DOHH2 (cell line): ENCODE measurements at regions not wholly inside any gene's neighbourhood (a gene's known extent, or its start where the extent isn't known, plus 50 kb on each side); places are given as distances from the start of the nearest gene placed in this dataset.

Experiments used
- H3F3A ChIP-seq: fragments of 200-600 bp; sonication (generic), shearing (Covaris generic); 2 replicates; pipeline ENCODE4 v1.6.0; 2016; ENCODE audit warnings: antibody characterized with exemption, mild to moderate bottlenecking; ENCODE audit not compliant: control insufficient read depth, insufficient read depth
- H3K27ac ChIP-seq: fragments of 200-600 bp; sonication (generic); 2 replicates; pipeline ENCODE4 v1.5.1; 2014; ENCODE audit warnings: low read depth, mild to moderate bottlenecking, low read length, moderate library complexity
- H3K27me3 ChIP-seq: fragments of 200-600 bp; sonication (generic); 2 replicates; pipeline ENCODE4 v1.6.1; 2014; ENCODE audit warnings: mild to moderate bottlenecking, low read length, mixed read lengths; ENCODE audit not compliant: control insufficient read depth
- H3K36me3 ChIP-seq: fragments of 200-600 bp; sonication (generic); 2 replicates; pipeline ENCODE4 v1.6.1; 2014; ENCODE audit warnings: mild to moderate bottlenecking, low read length, moderate library complexity, mixed read lengths; ENCODE audit not compliant: control insufficient read depth
- H3K4me1 ChIP-seq: fragments of 200-600 bp; sonication (generic); 2 replicates; pipeline ENCODE4 v1.6.1; 2014; ENCODE audit warnings: mild to moderate bottlenecking, low read length, mixed read lengths; ENCODE audit not compliant: control insufficient read depth
- H3K4me2 ChIP-seq: fragments of 200-600 bp; sonication (generic); 2 replicates; pipeline ENCODE4 v1.6.0; 2014; ENCODE audit warnings: mild to moderate bottlenecking, low read length, moderate library complexity
- H3K4me3 ChIP-seq: fragments of 200-600 bp; sonication (generic); 2 replicates; pipeline ENCODE4 v1.5.1; 2014; ENCODE audit warnings: mild to moderate bottlenecking, low read length, mixed read lengths
- H3K79me2 ChIP-seq: fragments of 200-600 bp; sonication (generic); 2 replicates; pipeline ENCODE4 v1.6.1; 2014; ENCODE audit warnings: mild to moderate bottlenecking, low read length, mixed read lengths; ENCODE audit not compliant: control insufficient read depth
- H3K9me2 ChIP-seq: fragments of 200-600 bp; sonication (generic); replicated peaks from 2 replicates; pipeline ENCODE4 v1.6.1; 2014; ENCODE audit warnings: mild to moderate bottlenecking, low read length, mixed read lengths; ENCODE audit not compliant: control insufficient read depth
- H3K9me3 ChIP-seq: fragments of 200-600 bp; sonication (generic); 2 replicates; pipeline ENCODE4 v1.6.1; 2014; ENCODE audit warnings: antibody characterized with exemption, low read length, mixed read lengths; ENCODE audit not compliant: control insufficient read depth, insufficient read depth
- H4K20me1 ChIP-seq: fragments of 200-600 bp; sonication (generic); 2 replicates; pipeline ENCODE4 v1.6.0; 2014; ENCODE audit warnings: low read depth, mild to moderate bottlenecking, antibody characterized with exemption, low read length, moderate library complexity; ENCODE audit not compliant: control insufficient read depth, insufficient read depth
- EZH2phosphoT487 ChIP-seq: fragments of 200-600 bp; sonication (generic); IDR thresholded peaks from 2 replicates; pipeline ENCODE4 v1.6.1; 2017; ENCODE audit warnings: borderline replicate concordance, mild to moderate bottlenecking, antibody characterized with exemption, low read length, moderate library complexity, mixed read lengths
- TF ChIP-seq, protein P1 (sequence below): fragments of 200-600 bp; sonication (generic); IDR thresholded peaks from one replicate; pipeline ENCODE4 v1.5.1; 2014; ENCODE audit warnings: antibody characterized with exemption, mild to moderate bottlenecking, low read depth, low read length; ENCODE audit not compliant: poor library complexity, severe bottlenecking

DNA sequence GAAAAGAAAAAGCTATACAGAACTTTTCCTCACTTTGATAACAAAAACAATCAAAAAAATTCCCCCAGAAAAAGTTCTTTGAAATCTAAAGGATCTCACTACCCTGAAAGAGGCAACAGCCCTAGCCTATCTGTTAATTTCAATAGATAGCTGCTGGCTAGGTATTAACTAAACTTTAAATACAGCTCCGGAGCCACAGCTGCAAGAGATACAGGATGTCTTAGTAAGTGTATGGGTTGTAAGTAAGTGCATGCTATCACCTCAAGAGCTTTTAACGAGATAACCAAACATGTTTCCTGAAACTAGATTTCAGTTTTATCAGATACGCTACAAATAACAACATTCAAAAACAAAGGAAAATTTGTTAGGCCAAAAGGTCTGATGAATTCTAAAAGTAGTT lies 148.4 kb downstream of the KLF12 start:
- H3K79me2 ChIP-seq: peaks cover 35% of the 10 kb centered on the region
- H3K9me3 ChIP-seq: peaks cover 9% of the 10 kb centered on the region; the same call in 1 of the 2 replicates
- no peak overlapping the region for H3K4me3 ChIP-seq
- no peaks in the 10 kb centered on the region for H3K9me2 ChIP-seq
- no peak overlapping the region for H3K4me2 ChIP-seq
- H4K20me1 ChIP-seq: no peaks in the 10 kb centered on the region
- peaks cover 39% of the 10 kb centered on the region for H3F3A ChIP-seq
- peaks cover 41% of the 10 kb centered on the region for H3K36me3 ChIP-seq
- no peak overlapping the region for H3K27ac ChIP-seq
- H3K27me3 ChIP-seq: no peaks in the 10 kb centered on the region
- no peak for TF ChIP-seq EZH2phosphoT487
- TF ChIP-seq, protein P1, sequence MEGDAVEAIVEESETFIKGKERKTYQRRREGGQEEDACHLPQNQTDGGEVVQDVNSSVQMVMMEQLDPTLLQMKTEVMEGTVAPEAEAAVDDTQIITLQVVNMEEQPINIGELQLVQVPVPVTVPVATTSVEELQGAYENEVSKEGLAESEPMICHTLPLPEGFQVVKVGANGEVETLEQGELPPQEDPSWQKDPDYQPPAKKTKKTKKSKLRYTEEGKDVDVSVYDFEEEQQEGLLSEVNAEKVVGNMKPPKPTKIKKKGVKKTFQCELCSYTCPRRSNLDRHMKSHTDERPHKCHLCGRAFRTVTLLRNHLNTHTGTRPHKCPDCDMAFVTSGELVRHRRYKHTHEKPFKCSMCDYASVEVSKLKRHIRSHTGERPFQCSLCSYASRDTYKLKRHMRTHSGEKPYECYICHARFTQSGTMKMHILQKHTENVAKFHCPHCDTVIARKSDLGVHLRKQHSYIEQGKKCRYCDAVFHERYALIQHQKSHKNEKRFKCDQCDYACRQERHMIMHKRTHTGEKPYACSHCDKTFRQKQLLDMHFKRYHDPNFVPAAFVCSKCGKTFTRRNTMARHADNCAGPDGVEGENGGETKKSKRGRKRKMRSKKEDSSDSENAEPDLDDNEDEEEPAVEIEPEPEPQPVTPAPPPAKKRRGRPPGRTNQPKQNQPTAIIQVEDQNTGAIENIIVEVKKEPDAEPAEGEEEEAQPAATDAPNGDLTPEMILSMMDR: no peak
- H3K4me1 ChIP-seq: peaks cover 71% of the 10 kb centered on the region

- Histone ChIP-seq H3K27ac (no peak overlapping the region), H3K36me3 (peaks cover 42% of the 10 kb centered on the region), H3K4me2 (no peak overlapping the region), H3K27me3 (no peaks in the 10 kb centered on the region), H3K9me2 (no peaks in the 10 kb centered on the region), H4K20me1 (no peaks in the 10 kb centered on the region), H3K79me2 (peaks cover 37% of the 10 kb centered on the region), H3K4me3 (no peak overlapping the region), H3F3A (peaks cover 32% of the 10 kb centered on the region), H3K9me3 (peaks cover 9% of the 10 kb centered on the region; the same call in 1 of the 2 replicates), H3K4me1 (peaks cover 70% of the 10 kb centered on the region)
- TF ChIP-seq, protein P1: no peak
- no peak for TF ChIP-seq EZH2phosphoT487
Measured at GRCh38 chr13:73984949-73985691, 149.1 kb downstream of the KLF12 start.

DNA sequence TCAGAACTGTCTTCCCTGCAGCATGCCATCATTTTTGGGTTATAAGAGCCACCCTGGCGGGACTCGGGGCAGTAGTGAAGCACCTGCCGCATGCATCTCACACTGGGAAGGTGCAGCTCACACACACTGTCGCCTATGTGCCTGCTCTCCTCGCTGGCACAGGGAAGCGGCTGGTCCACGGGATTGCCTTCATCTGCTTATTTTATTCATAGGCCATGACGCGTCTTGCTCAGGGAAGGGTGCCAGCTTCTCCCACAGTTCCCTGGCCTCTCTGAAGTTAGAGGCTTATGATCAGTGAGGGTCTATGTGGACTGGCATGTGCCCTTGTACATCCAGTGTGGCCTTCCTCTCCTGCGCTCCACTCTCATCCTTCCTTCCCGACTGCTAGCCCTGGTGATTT lies 150.0 kb downstream of the KLF12 start:
- H3K9me3 ChIP-seq: peaks cover 9% of the 10 kb centered on the region; the same call in 1 of the 2 replicates
- H3K27ac ChIP-seq: no peak overlapping the region
- H3F3A ChIP-seq: peaks cover 29% of the 10 kb centered on the region
- no peaks in the 10 kb centered on the region for H3K9me2 ChIP-seq
- no peaks in the 10 kb centered on the region for H3K27me3 ChIP-seq
- H3K79me2 ChIP-seq: peaks cover 36% of the 10 kb centered on the region
- H4K20me1 ChIP-seq: no peaks in the 10 kb centered on the region
- peaks cover 70% of the 10 kb centered on the region for H3K4me1 ChIP-seq
- no peak overlapping the region for H3K4me2 ChIP-seq
- peaks cover 42% of the 10 kb centered on the region for H3K36me3 ChIP-seq
- no peak for TF ChIP-seq EZH2phosphoT487
- TF ChIP-seq, protein P1: no peak
- no peak overlapping the region for H3K4me3 ChIP-seq
